Uterus (tissue), 2 donors: ENCODE measurements at regions not wholly inside any gene's neighbourhood (a gene's known extent, or its start where the extent isn't known, plus 50 kb on each side); places are given as distances from the start of the nearest gene placed in this dataset.

Source experiments
- POLR2A ChIP-seq, 2 donors: fragments of 450-650 bp; IDR thresholded peaks; one replicate each; pipeline ENCODE4 v1.6.1; 2016; ENCODE audit warnings: antibody characterized with exemption in 2 of 2, mild to moderate bottlenecking in 1 of 2, moderate library complexity in 1 of 2
- TF ChIP-seq, protein P1 (sequence below), 4 experiments: fragments of 200-600 bp in 2 of 4; fragments of 450-650 bp in 2 of 4; sonication (generic) in 2 of 4; IDR thresholded peaks; one replicate each; pipeline ENCODE4 v1.5.1; 2016 to 2019; ENCODE audit warnings: antibody characterized with exemption in 4 of 4, mild to moderate bottlenecking in 2 of 4, moderate library complexity in 1 of 4

DNA sequence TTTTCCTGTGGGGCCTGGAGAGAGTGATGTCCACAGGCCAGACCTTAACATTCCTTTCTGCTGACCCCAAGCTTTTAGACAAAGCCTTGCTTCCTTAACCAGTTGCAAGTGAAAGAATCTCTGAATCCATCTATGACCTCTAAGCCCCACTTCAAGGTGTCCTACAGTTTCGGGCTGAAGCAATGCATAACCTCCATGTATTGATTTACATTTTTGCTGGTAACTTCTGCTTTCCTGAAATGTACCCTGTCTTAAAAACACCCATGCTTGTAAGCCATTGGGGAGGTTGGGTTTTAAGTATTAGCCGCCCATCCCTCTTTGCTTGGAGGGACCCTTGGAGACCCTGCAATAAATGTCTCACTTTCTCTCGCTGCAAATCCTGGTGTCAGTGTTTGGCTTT is 190.6 kb downstream of the VRK1 start:
- TF ChIP-seq, protein P1, sequence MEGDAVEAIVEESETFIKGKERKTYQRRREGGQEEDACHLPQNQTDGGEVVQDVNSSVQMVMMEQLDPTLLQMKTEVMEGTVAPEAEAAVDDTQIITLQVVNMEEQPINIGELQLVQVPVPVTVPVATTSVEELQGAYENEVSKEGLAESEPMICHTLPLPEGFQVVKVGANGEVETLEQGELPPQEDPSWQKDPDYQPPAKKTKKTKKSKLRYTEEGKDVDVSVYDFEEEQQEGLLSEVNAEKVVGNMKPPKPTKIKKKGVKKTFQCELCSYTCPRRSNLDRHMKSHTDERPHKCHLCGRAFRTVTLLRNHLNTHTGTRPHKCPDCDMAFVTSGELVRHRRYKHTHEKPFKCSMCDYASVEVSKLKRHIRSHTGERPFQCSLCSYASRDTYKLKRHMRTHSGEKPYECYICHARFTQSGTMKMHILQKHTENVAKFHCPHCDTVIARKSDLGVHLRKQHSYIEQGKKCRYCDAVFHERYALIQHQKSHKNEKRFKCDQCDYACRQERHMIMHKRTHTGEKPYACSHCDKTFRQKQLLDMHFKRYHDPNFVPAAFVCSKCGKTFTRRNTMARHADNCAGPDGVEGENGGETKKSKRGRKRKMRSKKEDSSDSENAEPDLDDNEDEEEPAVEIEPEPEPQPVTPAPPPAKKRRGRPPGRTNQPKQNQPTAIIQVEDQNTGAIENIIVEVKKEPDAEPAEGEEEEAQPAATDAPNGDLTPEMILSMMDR (IDR thresholded peaks at IDR 0.05) = no peak
- no peak for TF ChIP-seq POLR2A (IDR thresholded peaks at IDR 0.05)
